Stimulated activated CD8-positive, alpha-beta memory T cell treated with anti-CD3 and anti-CD28 coated beads, Interleukin-7, amount 100 ng/mL, for 48 hours (primary cell): ENCODE measurements at regions not wholly inside any gene's neighbourhood (a gene's known extent, or its start where the extent isn't known, plus 50 kb on each side); places are given as distances from the start of the nearest gene placed in this dataset.
A peak's percentile ranks its signal among the peaks of the same experiment; 100 is the strongest.
"Not testable (repeated sequence)": the region's sequence is repeated elsewhere in the genome, so short reads cannot be mapped to it uniquely, and the experiment has no call there.

Experiments
- DNase-seq, 2 donors: peaks; one replicate each; pipeline ENCODE4 v3.0.0-alpha.2; 2020; ENCODE audit warnings: low read depth in 1 of 2; ENCODE audit errors: extremely low read depth in 1 of 2

DNA sequence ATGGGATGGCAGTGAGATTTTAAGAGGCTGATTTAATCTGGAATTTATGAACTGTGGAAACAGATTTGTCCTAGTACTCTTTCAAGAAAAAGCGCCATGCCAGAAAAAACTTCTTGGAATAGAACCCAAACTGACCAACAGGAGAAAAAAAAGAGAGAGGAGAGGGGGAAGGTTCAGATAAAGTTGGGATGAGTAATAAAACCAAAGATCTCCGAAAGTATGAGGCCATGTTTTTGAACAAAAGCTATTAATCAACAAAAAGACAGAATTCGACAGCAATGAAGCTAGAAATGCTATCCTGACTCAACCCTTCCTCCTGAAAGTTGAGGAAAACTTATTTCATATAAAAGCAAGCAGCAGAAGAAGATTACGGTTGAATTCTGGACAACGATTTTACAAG lies 135.5 kb downstream of the CEMIP2 start:
- DNase-seq, result no peak

DNA sequence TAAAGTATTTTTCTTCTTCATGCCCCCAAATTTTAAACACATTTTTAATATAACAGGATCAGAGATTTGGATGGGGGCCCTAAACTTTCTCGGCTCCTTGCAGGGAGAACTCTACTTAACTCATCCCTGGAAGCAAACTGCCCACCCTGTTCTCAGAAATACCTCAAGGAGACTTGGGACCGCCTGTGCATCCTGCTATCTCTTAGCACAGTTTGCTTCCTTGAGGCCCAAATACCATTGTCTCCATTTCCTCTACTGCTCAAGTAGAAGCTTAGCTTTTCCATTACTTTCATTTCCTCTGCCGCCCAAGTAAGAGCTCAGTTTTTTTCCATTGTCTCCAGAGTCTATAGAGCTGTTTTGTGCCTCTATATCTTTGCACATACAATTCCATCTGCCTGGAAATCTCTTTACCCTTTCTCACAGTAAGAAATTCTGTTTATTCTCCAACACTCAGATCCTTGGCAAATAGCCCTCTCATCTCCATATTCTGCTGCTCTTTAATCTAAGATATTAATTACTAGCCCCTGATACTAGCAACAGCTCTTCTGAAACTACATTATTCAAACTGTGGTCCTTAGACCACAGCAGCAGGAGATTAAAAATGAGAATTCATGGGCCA lies 137.8 kb downstream of the CEMIP2 start:
- DNase-seq, result no peak

DNA sequence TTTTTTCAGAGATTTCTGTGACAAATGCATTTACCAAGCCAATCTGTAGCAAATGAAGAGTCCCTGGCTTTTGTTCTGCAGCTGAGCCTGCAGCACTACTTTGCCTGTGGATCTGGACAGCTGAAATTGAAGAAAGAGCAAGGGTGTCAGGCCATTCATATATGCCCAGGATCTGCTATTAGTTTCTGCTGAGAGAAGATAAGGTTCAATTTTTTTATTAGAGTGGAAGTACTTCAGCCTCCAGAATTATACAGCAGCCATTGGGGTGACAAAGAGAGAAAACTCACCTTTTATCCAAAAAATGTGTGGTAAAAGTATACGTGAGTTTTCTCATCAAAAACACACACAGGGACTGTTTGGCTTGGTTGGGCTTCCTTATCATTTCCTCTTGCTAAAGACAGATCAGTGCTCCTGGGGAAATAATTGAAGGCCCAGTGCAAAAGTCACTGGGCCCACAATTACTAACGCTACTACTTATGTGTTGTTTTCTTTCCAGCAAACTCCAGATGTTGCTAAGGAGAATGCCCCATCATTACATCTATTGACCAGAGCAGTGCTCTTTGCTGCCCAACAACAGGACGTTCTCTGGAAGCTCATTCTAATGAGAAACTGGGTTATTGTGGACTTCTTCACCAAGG lies 138.6 kb downstream of the CEMIP2 start:
- DNase-seq, result no peak

DNA sequence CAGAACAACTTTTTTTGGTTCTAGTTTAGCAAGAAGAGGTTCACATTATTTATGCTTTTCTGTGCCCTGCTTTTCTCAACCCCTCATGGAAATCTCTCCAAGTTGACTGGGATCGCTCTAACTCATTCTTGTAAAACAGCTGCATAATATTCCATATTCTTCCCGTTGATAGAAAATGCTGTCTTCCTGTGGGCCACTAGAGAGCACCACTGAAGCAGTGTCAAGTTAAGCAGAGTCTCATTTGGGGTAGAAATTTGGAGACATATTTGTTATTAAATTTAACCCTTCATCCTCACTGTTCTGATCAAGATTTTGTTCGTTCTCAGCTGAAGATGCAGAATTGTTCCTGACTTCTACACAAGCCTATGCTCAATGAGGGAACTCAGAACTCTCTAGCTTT lies 140.1 kb downstream of the CEMIP2 start:
- DNase-seq, result no peak

DNA sequence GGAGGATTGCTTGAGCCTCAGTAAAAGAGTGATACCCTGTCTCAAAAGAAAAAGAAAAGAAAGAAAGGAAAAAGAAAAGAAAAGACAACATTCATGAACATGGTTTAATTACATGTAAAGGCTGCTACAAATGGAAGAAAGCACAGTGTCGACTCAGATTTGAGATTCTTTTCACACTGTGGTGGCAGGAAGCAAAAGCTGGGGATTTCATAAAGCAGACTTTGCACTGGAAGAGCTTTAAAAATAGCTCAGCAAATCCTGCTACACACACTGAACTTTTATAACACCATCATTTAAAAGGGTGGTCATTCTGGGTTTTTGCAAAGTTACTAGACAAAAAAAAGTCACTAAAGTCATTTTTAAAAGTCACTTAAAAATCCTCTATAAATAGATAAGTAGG lies 140.8 kb downstream of the CEMIP2 start:
- DNase-seq, result no peak

DNA sequence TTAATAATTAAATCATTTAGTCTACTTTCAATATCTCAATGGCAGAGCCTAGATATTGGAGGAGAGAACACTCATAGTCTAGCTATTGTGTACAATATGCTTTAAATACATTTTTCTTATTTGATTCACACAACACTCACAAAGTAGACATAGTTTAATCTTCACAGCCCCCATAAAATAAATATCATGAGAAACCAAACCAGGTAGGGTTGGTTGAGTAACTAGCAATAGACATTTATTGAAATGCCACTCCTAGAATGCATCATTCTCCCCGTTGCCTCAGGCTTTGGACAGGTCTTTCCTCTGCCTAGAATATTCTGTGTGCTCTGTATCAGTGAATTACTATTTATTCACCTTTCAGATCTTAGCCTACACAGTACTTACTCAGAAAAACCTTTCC lies 141.9 kb downstream of the CEMIP2 start:
- no peak for DNase-seq

DNA sequence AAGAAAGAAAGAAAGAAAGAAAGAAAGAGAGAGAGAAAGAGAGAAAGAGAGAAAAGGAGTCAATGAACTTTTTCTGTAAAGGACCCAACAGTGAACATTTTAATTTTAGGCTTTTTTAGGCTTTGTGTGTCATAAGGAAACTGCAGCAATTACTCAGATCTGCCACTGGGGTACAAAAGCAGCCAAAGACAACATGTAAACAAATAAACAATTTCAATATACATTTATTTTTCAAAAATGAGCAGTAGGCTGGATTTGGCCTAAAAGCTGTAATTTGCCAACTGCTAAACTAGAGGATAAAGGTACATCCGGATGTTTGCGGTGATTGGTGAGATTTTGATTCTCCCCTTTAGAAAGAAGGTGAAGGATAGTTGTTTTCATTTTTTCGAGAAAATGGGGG lies 143.6 kb downstream of the CEMIP2 start:
- no peak for DNase-seq

DNA sequence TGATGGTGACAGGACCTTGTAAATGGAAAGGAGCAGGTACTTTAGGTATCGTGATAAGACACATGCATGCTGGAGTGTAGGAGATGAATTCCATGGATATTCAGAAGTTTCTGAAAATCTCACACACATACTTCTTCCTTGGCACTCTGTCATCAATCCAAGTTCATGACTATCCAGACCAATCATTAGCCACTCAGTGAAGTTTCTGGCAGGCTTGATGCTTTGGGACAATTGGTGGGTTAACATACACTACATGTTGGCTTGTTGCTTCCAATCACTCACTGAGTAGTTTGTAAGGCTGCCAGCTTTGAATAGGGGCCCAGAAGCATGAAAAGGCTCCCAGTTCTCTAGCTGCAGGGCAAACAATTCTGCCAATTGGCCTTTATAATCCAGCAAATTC lies 147.6 kb downstream of the CEMIP2 start:
- no peak for DNase-seq

DNA sequence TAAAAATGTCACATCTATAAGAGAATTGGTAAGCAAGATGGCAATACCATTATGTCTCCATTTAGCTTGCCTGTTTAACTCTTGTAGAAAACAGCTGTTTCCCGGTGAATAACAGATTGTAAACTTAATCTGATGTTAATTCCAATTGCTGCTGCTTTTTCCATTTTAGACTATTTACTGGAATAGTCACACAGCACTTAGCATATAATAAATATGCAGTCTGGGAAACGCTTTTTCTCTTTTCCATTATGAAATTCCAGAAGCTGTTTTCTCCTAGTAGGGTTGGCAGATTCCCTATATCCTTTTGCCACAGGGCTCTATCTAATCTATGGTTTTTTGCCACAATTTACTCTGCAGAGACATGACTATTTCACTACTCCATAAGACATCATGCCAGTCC lies 148.0 kb downstream of the CEMIP2 start:
- DNase-seq, result no peak

DNA sequence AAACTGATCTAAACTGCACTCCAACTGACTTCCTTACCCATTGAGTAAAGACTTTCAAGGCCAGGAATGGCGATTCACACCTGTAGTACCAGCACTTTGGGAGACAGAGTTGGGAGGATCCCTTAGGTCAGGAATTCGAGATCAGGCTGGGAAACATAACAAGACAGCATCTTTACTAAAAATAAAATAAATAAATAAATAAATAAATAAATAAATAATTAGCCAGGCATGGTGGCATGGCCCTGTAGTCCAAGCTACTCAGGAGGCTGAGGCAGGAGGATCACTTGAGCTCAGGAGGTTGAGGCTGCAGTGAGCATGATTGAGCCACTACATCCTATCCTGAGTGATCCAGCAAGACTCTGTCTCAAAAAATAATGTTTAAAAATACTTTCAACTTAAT lies 148.4 kb downstream of the CEMIP2 start:
- no peak for DNase-seq

DNA sequence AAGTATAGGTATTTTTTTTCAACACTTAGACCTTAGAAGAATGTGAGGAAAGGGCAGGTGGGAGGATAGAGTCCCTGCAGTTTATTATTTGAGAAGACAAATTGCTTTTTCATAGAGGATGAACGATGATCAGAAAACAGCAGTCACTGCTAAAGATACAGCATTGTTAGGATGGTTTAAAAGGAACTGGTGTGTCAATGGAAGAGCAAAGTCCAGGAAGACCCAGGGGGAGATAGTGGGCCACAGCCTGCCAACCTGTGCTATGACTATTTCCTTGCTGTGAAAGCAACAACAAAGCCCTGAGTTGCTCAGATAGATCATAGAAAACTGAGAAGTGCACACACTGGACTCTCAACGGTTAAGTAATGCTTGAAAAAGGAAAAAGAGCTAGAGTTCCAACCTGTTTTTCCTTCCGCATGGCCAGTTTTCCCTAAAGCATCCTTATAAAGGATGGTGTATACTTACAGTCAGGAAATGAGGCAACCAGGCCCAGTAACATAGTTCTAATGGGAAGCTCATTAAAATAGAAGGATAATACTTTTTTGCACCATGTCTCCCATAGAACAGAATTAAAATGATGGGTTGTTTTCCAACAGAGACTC lies 153.8 kb downstream of the CEMIP2 start:
- no peak for DNase-seq

DNA sequence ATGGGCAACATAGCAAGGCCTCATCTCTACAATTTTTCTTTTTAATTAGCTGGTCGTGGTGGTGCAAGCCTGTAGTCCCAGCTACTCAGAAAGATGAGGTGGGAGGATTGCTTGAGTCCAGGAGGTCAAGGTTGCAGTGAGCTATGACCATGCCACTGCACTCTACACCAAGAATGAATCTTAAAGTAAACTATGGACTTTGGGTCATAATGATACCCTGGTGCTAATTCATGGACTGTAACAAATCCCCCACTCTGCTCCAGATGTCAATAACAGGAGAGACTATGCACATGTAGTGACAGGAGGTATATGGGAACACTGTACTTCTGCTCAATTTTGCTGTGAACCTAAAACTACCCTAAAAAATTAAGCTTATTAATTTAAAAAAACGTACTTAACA lies 155.4 kb downstream of the CEMIP2 start:
- DNase-seq, result no peak

DNA sequence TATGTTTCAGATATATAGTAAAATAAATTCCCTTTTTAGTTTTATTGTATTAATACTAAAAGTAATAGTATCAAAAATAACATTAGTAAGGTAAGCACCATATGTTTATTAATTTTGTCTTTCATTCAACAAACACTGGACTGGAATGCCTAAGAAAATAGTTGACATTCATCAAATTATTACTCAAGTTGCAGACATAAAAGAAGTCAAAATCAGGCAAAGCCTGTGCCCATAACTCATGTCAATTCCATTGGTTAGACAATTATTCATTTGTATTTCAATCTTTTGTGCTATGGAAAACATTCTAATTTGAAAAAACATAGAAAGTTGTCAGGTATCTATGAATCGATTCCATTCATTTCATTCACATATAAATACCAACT lies 158.9 kb downstream of the CEMIP2 start:
- no peak for DNase-seq

DNA sequence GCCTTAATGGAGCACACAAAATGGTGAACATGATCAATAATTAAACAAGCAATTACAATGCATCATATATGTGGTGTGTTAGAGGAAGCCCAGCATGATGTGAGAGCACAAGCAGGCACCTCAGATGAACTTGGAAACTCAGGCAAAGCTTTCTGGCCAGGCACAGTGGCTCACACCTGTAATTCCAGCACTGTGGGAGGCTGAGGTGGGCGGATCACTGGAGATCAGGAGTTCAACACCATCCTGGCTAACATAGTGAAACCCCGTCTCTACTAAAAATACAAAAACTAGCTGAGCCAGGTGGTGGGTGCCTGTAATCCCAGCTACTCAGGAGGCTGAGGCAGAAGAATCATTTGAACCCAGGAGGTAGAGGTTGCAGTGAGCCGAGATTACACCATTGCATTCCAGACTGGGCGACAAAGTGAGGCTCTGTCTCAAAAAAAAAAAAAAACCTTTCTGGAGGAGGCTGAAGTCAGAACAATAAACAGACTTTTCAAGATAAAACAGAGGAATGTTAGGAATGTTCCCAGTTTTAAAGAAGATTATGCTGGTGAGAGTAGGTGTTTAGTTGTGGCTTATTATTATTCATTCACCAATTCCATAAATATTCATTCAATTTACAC lies 159.4 kb downstream of the CEMIP2 start:
- DNase-seq, result no peak

DNA sequence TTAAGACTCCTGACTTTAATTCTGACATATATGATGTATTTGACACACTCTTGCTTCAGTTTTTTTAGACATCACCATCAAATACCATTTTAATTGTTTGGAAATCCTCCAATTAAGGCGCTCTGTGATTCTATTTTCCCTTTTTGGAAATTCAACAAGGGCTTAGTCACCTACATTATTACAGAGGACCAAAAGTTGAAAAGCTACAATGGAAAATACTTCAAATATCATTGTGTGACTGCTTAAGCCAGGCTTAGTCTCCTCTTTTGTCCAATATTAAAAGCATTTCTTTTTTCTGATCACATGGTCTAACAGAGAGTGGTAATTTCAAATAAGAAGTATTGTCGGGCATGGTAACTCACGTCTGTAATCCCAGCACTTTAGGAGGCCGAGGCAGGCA lies 160.3 kb downstream of the CEMIP2 start:
- DNase-seq, result no peak

DNA sequence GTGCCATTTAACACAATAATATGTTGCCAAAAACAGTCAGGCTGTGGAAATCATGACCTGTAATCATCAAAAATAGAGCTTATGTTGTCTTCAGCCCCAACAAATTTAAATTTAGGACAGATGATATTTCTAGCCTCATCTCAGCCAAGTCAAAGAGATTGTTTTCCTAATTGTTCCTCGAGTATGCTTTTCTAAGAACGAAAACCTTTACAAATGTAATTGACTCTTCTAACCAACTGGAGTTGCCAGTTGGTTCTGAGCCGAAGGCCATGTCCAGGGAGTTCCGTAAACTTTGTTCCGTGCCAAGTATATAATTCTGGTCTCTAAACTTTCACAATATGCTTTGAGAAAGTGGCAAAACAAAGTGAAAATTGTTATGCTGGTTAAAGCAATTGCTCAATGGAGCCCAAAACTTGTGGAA lies 160.8 kb downstream of the CEMIP2 start:
- no peak for DNase-seq

DNA sequence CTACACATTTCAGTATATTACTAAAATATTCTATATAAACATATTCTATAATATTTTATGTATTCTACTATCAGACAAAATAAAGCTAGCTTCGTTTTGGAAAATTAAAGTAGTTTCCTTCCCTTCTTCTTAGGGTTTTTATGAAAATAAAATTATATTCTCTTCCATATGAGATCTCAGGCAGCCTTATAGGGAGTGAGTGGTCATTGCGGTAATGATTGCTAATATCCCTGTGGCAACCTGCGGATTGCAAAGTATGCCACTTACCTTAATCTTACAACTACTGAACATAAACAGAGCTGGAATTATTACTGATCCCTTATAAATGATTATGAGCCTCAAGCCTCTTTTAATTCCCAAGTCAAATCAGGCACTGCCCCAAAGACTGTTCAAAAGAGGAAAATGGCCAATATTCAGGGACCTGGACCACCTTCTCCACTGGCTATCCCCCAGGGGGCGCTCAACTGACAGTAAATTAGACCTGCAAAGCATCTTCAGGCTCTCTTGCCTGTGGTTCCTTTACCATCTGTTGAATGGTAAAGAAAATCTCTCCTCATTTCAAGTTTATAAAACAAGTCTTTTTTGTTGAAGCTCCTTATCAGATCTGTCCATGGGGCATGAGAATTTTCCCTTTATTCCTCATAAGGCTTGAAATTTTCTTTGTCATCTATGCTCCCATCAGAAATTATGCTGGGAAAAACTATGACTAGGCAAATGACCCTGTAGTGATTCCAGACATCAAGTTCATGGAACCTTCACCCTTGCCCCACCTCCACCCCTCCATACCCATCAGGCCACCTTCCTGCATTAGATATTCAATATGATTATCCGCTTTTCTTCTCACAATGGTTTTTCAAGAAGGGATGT lies 163.9 kb downstream of the CEMIP2 start:
- DNase-seq, result peak; percentile 35 to 54

DNA sequence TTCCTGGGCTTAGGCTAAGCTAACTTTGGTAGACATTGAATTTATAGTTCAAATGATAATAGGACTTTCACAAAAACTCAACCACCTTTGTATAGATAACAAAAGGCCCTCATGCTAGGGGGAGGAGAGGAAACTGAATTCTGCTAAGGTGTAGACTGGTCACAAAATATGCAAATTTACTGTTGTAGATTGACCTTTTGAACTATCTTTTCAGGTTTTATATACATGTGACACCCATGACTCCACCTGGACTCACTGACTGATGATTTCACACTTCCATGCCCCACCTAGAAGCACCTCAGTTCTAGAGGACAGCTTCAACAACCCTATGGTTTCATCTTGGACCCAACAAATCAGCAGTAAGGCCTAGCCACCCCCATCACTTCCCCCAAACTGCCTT lies 165.7 kb downstream of the CEMIP2 start:
- DNase-seq, result no peak

DNA sequence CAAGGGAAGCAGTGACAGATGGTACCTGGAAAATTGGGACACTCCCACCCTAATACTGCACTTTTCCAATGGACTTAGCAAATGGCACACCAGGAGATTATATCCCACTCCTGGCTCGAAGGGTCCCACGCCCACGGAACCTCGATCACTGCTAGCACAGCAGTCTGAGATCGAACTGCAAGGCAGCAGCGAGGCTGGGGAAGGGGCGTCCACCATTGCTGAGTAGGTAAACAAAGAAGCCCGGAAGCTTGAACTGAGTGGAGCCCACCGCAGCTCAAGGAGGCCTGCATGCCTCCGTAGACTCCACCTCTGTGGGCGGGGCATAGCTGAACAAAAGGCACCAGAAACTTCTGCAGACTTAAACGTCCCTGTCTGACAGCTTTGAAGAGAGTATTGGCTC lies 172.6 kb downstream of the CEMIP2 start:
- DNase-seq, result not testable (repeated sequence)

DNA sequence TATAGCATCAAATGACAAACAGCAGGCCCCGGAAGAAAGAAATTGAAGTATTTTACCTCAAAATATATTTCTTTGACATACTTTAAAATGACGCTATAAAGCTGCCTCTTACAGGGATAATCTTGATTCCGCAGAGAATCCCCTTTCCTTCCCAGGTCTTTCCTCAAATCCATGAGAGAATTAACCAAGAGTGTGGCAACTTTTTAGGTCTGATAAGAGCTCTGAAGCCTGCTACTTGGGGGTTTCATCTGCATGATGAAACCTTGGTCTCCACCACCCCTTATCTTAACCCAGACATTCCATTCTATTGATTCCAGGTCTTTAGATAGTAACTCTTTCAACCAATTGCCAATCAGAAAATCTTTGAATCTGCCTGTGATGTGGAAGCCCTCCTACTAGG lies 173.8 kb downstream of the CEMIP2 start:
- no peak for DNase-seq

DNA sequence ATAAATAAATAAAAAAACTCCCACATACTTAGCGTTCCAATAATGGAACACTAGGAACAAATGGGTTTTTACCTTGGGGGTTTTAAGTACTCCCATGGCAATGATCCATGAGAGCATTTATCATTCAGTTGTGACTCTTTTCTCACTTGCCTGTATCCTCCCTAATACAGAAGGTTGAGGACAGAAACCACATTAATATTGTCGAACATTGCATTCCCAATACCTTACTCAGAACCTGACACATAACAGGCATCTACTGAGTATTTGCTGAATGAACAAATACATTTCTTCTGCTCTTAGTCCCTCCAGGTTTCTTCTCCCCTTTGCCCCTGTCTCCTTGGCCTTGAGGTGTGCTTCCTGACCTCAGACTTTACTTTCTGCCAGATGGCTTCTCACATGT lies 175.9 kb downstream of the CEMIP2 start:
- no peak for DNase-seq
